Fibroblast of lung (primary cell): ENCODE measurements at regions not wholly inside any gene's neighbourhood (a gene's known extent, or its start where the extent isn't known, plus 50 kb on each side); places are given as distances from the start of the nearest gene placed in this dataset.

Experiments used
- DNase-seq, 2 donors: peaks; one replicate each; pipeline versions ENCODE4 v3.0.0 to v3.0.0-alpha.2; 2010; ENCODE audit warnings: low read depth in 2 of 2
- H2AFZ ChIP-seq: 2 replicates; pipeline ENCODE4 v1.5.1; 2012; ENCODE audit warnings: low read length, control low read depth, inconsistent platforms
- H3K27ac ChIP-seq: 2 replicates; pipeline ENCODE4 v1.5.1; 2011; ENCODE audit warnings: low read length, control low read depth; ENCODE audit not compliant: insufficient read depth
- H3K27me3 ChIP-seq: 2 replicates; pipeline ENCODE4 v1.5.1; 2011; ENCODE audit warnings: mild to moderate bottlenecking, low read length; ENCODE audit not compliant: control insufficient read depth, insufficient read depth
- H3K36me3 ChIP-seq: 2 replicates; pipeline ENCODE4 v1.5.1; 2011; ENCODE audit warnings: low read length; ENCODE audit not compliant: control insufficient read depth, insufficient read depth
- H3K4me1 ChIP-seq: 2 replicates; pipeline ENCODE4 v1.5.1; 2011; ENCODE audit warnings: low read length; ENCODE audit not compliant: control insufficient read depth, insufficient read depth; ENCODE audit errors: extremely low read depth
- H3K4me2 ChIP-seq: 2 replicates; pipeline ENCODE4 v1.5.1; 2011; ENCODE audit warnings: low read length, control low read depth; ENCODE audit not compliant: insufficient read depth; ENCODE audit errors: extremely low read depth
- H3K4me3 ChIP-seq, 4 experiments: fragments of 200-600 bp in 1 of 4; sonication (generic) in 1 of 4; replicated peaks in 1 of 4; 2 replicates each; pipeline ENCODE4 v1.5.1; 2011 to 2016; ENCODE audit warnings: low read length in 4 of 4, low read depth in 3 of 4, mild to moderate bottlenecking in 3 of 4, control low read depth in 2 of 4, inconsistent platforms in 1 of 4, mixed read lengths in 1 of 4; ENCODE audit not compliant: insufficient read depth in 1 of 4; ENCODE audit errors: control extremely low read depth in 1 of 4
- H3K79me2 ChIP-seq: 2 replicates; pipeline ENCODE4 v1.5.1; 2012; ENCODE audit warnings: mild to moderate bottlenecking, low read length, inconsistent platforms; ENCODE audit not compliant: control insufficient read depth, insufficient read depth
- H3K9ac ChIP-seq: 2 replicates; pipeline ENCODE4 v1.5.1; 2011; ENCODE audit warnings: mild to moderate bottlenecking, low read length, control low read depth; ENCODE audit not compliant: insufficient read depth
- H3K9me3 ChIP-seq: 2 replicates; pipeline ENCODE4 v1.5.1; 2012; ENCODE audit warnings: low read depth, low read length; ENCODE audit not compliant: control insufficient read depth, insufficient read depth
- H4K20me1 ChIP-seq: 2 replicates; pipeline ENCODE4 v1.5.1; 2011; ENCODE audit warnings: low read length; ENCODE audit not compliant: control insufficient read depth, insufficient read depth; ENCODE audit errors: extremely low read depth
- CTCF ChIP-seq, 2 donors: IDR thresholded peaks in 1 of 2; conservative IDR thresholded peaks in 1 of 2; 1 replicate in 1 of 2; 2 replicates in 1 of 2; pipeline ENCODE4 v1.5.1; 2011 to 2012; ENCODE audit warnings: low read length in 2 of 2, control low read depth in 1 of 2, inconsistent platforms in 1 of 2, low read depth in 1 of 2, mild to moderate bottlenecking in 1 of 2
- EZH2 ChIP-seq: IDR thresholded peaks from 2 replicates; pipeline ENCODE4 v1.5.1; 2012; ENCODE audit warnings: low read length, control low read depth, mild to moderate bottlenecking; ENCODE audit errors: missing control alignments

DNA sequence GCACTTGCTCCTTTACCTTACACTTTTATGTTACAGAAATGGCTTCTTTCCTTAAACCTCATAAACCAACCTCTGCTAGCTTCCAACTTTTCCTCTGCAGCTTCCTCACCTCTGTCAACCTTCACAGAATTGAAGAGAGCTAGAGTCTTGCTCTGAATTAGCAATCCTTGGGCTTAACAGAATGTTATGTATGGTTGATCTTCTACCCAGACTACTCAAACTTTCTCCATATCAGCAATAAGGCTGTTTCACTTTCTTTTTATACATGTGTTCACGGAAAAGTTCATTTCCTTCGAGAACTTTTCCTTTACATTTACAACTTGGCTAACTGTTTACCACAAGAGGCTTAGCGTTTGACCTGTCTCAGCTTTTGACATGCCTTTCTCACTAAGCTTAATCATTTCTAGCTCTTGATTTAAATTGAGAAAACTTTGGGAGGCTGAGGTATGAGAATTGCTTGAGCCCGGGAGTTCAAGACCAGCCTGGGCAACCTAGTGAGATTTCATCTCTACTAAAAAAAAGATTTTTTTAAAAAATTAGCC, 207.3 kb downstream of the BMP7 start:
- TF ChIP-seq CTCF (conservative IDR thresholded peaks at IDR 0.05 in 1 of 2, IDR thresholded peaks at IDR 0.05 in 1 of 2; ENCODE audit: low read depth in 1 of 2, low read length in 2 of 2) (no peak), EZH2 (no peak)
- Histone ChIP-seq H2AFZ (no peak overlapping the region), H3K36me3 (no peaks in the 10 kb centered on the region), H3K27me3 (no peaks in the 10 kb centered on the region), H4K20me1 (no peaks in the 10 kb centered on the region), H3K9me3 (no peaks in the 10 kb centered on the region), H3K4me3 (no peak overlapping the region), H3K27ac (no peak overlapping the region), H3K4me2 (no peak overlapping the region), H3K79me2 (no peaks in the 10 kb centered on the region), H3K9ac (no peak overlapping the region), H3K4me1 (no peaks in the 10 kb centered on the region)
- no peak for DNase-seq

DNA sequence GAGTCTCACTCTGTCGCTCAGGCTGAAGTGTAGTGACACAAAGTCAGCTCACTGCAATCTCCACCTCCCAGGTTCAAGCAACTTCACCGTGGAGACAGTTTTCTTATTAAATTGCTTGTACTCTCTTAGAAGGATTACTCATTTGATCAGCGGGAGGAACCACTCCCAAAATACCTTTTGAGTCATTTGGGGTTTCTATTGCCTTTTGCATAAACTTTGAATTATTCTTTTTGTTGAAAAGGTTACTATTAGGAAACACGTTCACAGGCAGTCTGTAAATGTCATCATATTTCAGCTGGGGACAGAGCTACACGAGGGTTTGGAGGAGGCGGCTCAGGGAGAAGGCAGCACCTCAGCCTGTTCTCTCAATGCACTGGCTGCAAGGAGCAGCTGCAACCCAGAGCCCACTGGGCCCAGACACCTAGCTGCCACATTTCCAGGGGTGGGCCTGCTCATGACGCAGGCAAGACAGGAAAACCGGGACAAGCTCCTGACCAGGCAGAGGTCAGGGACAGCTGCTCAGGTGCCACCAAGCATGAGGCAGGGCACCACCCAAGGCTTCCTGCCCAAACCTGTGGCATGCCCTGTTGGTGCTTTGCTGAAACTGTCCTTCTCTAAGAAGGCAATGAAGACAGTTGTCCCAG, 205.9 kb downstream of the BMP7 start:
- no peak overlapping the region for H2AFZ ChIP-seq
- H3K36me3 ChIP-seq, result no peaks in the 10 kb centered on the region
- H4K20me1 ChIP-seq, result no peaks in the 10 kb centered on the region
- no peaks in the 10 kb centered on the region for H3K27me3 ChIP-seq
- DNase-seq, result no peak
- H3K27ac ChIP-seq, result no peak overlapping the region
- H3K9ac ChIP-seq, result no peak overlapping the region
- H3K4me1 ChIP-seq, result no peaks in the 10 kb centered on the region
- no peaks in the 10 kb centered on the region for H3K79me2 ChIP-seq
- TF ChIP-seq EZH2, result no peak
- TF ChIP-seq CTCF (conservative IDR thresholded peaks at IDR 0.05 in 1 of 2, IDR thresholded peaks at IDR 0.05 in 1 of 2; ENCODE audit: low read depth in 1 of 2, low read length in 2 of 2), result no peak
- no peak overlapping the region for H3K4me3 ChIP-seq
- no peak overlapping the region for H3K4me2 ChIP-seq
- no peaks in the 10 kb centered on the region for H3K9me3 ChIP-seq

DNA sequence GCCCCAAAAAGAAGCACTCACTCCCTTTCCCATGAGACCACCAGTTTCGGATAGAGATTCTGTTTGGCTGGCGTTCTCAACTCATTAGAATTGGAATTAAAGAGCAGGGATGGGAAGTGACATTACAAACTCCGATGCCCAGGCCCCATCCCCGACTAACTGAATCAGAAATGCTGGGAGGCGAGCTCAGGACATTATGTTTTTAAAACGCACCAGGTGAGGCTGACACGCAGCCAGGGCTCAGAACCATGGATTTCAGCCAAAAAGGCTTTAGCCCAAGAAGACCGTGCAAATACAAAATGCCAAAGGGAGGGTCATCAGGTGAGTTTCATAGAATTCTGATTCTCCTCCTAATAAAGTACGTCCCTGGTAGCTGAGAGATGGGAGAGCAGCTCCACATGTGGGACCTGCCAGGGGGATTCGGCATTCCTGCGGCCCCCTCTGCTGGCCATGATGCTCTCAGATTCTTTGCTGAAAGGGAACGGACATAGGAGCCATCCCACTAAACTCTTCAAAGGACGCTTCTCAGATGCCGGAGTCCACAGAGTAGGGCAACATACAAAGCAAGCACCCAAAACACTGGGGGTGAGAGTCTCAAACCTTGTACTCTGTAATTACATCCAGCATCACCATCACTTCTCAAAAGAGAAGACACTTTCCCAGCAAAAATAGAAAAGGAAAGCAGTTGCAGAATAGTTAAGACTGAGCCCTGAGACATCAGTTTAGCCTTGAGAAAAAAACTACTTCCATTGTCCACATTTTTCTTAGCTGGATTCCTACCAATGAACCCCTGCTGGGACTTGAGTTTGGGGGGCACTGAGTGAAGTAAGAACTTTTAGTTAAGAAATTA, 205.2 kb downstream of the BMP7 start:
- Histone ChIP-seq H3K27ac (no peak overlapping the region), H3K4me3 (no peak overlapping the region), H3K36me3 (no peaks in the 10 kb centered on the region), H2AFZ (no peak overlapping the region), H3K9ac (no peak overlapping the region), H3K4me2 (no peak overlapping the region), H3K4me1 (no peaks in the 10 kb centered on the region), H4K20me1 (no peaks in the 10 kb centered on the region), H3K27me3 (no peaks in the 10 kb centered on the region), H3K79me2 (no peaks in the 10 kb centered on the region), H3K9me3 (no peaks in the 10 kb centered on the region)
- TF ChIP-seq CTCF (conservative IDR thresholded peaks at IDR 0.05 in 1 of 2, IDR thresholded peaks at IDR 0.05 in 1 of 2; ENCODE audit: low read depth in 1 of 2, low read length in 2 of 2) (no peak), EZH2 (no peak)
- no peak for DNase-seq
